HG03064 (cell line): ENCODE measurements at regions not wholly inside any gene's neighbourhood (a gene's known extent, or its start where the extent isn't known, plus 50 kb on each side); places are given as distances from the start of the nearest gene placed in this dataset.

Source experiments
- ATAC-seq: cut with Tn5 transposase; IDR thresholded peaks from one replicate; pipeline ENCODE4 v1.9.1; 2021; ENCODE audit warnings: low read depth; ENCODE audit not compliant: unreplicated experiment

DNA sequence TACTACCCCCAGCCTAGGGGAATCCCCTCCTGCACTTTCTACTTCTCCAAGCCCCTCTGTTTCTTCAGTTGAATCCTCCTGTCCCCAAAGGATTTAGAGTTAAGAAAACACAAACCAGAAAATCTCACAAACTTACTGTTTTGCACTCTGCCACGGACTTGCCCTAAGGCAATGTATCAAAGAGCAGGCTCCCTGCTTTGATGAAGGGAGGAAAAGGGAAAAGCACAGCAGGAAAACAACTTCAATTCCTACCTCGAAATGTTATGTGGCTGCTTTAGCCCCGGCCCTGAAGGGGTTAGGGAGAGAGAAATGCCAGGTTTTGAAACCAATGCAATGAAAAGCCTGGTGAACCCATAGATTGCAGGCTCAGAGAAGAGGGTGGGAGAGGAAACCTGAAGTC lies 254.7 kb downstream of the MAN2A1 start:
- no peak for ATAC-seq

DNA sequence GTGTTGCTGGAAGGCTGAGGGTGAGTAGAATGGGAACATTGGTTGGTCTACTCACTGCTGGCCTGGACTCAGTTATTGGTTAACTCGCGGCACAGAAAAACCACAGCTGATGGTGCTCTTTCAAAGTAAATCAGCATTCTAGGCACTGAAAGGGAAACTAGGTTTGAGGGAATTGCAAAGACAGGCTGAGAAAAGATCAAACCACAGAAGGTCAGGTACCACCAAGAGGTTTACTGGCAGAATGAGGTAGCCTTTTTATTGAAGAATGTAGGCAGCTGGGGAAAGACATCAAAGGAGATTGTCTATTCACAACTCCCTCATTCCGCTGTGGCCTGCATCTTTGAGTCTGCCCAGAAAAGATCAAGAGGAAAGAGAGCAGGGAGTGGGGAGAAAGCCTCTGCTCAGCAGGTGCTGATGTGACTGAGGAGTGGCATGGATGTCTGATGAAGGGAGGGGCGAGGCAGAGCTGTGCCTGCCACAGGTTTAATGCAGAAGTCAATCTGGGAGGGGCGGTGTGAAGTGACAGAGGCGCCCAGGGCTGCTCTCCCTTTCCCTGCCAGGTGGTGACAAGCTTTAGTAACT lies 255.5 kb downstream of the MAN2A1 start:
- ATAC-seq: peak; percentile 63

DNA sequence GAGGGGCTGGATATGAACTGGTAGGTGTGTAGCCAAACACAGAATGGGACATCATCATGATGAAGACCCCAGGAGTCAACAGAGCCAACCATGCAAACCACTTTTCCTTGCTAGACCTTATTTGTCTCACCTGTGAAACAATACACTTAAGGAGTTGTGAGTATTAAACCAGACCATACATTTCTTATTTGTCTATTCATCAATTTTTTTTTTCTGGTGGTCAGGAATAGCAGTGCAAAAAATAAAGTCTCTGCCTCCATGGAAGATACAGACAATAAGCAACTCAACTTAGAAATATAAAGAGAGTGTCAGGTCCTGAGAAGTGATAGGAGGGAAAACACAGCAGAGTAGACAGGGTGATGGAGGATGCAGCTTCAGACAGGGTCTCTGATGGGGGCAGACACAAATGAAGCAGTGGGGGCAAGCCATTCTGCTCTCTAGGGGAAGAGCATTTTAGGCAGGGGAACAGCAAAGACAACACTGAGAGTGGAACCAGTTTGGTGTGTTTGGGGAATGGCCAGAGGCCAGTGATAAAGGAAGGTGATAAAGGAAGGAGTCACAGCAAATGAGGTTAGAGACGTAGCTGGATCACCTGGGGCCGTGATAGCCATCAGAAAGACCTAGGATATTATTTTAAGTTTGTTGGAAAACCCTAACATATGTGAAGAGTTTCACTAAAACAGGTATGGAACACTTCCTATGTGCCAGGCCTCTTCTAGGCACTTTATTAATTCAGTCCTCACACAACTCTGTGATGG lies 256.2 kb downstream of the MAN2A1 start:
- no peak for ATAC-seq

DNA sequence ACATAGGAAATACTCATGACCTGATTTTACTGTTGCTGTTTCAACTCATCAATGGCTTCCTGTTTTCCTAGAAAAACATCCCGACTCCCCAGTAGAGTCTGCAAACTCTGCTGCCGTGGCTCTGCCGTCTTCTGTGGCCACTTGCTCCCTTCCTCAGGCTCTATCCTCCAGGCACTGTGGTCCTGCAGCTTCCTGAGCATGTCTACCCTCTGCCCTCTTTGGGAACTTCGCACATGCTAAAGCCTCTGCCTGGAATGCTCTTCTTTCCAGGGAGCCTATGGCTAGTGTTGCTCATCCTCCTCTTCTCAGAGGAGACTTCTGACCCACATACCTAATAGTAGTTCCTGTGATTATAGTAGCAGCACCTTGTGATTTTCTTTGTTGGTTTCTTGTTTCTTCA lies 256.9 kb downstream of the MAN2A1 start:
- ATAC-seq: no peak

DNA sequence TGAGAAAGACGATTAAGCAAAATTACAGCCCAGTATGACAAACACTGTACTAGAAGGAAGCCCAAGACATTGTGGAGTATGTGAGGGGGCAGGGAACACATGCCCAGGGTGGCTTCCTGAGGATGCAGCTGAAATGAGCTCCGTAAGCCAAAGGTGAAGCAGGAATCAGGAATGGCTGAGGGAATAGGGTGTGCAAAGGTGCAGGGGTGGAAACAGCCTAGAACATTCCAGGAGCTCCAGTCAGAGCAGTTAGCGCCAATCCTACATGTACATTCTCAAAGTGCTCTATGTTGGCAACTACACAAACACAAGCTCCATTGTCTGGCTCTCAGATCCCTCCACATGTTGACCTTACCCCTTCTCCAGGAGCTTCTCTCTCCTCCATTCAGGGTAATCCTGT lies 257.9 kb downstream of the MAN2A1 start:
- no peak for ATAC-seq

DNA sequence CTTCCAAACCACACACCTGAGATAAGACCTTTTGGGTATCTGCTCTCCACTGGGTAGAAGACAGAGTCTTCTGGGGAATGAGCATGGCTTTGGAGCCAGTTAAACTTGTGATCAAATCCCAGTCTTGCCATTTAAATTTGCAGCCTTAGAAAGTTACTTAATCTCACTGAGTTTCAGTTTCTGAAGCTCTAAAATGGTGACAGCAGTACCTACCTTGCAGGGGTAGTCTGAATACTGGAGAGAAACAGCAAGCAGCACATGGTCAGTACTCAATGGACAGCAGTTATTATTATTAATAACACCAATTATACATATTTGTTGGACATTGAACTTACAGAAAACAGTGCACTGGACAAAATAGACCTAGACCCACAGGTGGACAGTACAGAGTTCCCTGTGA lies 260.9 kb downstream of the MAN2A1 start:
- ATAC-seq: no peak

DNA sequence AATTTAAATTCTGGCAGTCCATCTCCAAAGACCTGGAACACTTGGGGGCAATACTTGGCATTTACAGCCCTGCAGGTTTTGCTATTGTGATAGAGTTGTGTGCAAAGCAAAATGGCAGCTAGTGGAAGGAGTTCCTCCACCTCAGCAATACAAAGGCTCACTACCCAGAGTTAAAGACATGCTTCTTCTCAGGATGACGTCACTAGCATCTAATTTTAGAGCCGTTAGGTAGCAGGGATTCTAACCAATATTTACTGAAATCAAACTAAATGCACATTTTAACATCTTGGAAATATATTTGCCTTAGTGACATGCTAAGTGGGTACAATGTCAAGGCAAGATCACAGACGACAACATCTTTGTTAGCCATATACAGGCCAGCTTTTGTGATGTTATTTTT lies 261.6 kb downstream of the MAN2A1 start:
- ATAC-seq: no peak

DNA sequence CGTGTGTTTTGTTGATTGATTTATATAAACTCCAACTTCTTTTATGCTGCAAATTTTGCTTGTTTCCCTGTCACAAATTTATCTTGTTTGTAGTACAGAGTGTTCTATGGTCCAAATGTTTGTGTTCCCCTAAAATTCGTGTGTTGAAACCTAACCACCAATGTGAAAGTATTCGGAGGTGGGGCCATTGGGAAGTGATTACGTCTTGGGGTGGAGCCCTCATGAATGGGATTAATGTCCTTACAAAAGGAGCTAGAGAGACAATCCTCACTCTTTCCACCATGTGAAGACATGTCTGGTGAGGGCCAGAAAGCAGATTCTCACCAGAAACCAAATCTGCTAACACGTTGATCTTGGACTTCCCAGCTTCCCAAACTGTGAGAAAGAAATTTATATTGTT lies 262.0 kb downstream of the MAN2A1 start:
- ATAC-seq: no peak

DNA sequence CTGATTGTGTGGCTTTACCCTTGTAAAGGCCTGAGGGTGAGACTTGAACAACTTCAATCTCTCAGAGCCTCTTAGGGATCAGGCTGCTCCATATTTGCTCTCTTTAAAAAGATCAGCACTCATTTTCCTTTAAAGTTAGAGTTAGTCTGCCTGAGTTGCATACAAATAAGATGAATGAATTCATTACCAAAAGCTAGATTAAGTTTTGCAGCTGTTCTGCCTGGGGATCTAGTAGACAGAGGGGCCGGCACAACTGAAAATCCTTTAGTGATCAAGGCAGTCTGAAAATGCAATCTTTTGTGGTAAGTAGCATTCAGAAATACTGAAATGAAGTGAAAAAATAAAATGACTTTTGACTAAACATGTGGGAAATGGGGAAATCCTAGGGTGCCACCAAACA lies 264.0 kb downstream of the MAN2A1 start:
- no peak for ATAC-seq

DNA sequence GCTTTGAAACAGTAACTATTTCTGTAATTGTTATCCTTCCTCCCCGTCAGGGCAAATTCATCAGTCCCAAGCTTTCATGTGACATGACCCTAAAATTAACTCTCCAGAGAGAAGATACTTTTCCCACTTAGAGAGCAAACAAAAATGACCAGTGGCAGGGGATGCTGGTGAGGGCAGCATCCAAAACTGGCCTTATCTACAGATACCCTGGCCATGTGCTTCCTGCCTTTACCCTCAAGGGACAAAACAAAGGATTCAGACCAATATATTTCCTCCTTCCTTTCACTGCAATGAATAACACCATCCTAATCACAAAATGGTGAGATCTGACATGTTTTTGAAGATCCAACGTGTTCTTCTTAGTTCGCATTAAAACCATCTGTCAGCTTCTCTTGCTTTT lies 267.2 kb downstream of the MAN2A1 start:
- ATAC-seq: no peak

DNA sequence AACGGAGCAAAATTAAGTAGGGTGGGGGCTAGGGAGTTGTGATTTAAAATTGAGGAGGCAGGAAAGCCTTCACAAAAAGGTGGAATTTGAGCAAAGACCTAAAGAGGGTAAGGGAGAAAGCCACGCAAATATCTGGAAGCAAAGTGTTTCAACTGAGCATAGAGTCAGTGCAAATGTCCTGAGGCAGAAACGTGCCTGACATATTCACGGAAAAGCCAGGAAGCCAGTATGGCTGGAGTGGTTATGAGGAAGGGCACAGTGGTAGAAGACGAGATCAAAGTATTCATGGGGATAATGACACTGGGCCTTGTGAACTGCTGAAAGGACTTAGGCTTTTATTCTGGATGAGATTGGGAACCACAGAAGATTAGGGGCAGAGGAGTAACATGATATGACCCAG lies 268.4 kb downstream of the MAN2A1 start:
- ATAC-seq: no peak

DNA sequence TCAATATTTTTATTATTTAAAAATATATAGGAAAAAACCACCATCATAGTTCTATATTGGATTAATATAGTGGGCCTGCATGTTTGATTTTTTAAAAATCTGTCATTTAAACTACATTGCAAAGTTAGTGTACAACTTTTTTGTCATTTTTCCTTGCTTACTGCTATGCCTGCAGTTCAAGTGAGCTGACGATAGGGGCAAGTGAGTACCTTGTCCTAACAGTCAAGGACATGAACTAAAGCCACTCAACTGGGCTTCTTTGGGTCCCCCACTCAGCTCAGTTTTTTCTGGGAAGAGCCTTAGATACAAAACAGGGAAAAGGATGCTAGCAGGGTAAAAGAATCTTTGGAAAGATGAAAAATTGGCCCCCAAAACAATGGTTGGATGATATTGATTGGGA lies 269.9 kb downstream of the MAN2A1 start:
- ATAC-seq: no peak

DNA sequence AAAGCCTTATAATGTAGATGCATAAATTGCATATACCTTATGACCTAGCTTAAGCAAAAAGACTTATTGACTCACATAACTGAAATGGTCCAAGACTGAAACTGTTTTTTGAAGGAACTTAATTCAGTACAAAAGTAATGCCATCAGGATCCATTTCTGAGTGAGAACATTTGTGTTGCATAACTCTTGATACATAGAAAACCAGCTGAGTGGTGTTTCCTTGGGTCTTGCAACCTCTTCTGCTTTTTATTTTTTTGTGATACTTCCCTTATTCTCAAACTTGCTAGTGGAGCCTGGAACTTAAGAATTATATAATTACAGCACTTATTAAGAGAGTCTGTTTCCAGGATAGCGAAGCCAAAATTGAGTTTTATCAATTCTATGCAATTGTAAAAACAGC lies 272.0 kb downstream of the MAN2A1 start:
- ATAC-seq: no peak

DNA sequence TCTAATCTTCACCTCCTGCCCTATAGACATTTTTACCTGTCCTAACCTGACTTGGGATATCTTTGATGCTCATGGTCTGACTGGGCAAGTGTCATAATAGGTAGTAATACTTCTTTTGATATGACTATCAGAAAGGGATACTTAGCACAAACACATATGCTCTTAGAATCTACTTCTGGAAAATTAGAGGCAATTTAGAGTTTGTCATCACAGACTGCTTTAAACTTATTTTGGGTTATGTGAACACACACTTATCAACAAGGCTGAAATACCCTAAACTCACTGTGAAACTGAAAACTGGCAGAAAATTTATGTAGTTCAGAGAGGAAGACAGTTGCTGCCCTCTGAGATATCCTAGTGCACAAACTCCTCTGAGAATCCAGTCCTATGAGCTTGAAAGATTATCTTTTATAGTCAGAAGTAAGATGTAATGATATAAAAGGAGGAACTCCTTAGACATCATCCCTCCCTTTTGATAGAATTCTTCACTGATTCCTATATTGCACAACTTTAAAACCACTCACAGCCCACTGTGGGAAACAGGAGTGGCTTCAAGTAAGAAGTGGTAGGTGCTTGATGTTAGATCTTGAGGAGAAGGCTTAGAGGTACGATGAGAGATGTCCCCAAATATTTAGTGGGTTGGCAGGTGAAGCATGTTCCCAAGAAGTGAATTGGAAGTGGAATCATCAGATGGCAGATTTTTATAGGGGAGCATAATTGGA lies 273.3 kb downstream of the MAN2A1 start:
- no peak for ATAC-seq

DNA sequence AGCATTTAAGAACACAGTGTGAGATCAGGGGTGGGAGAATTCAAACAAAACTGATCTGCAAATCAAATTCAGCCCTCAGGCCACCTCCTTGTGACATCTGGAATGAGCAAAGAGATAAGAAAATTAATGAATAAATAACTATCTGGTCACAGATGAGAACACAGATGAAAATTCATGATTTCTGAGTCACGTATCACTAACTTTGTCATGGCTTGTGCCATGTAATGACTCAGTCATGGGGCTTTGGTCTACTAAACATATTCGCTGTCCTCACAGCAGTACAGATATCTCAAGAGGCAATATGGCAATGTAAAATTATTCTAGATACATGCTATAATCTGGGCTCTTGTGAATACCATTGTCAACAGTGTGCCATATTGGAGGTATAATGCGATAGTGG lies 274.4 kb downstream of the MAN2A1 start:
- ATAC-seq: no peak

DNA sequence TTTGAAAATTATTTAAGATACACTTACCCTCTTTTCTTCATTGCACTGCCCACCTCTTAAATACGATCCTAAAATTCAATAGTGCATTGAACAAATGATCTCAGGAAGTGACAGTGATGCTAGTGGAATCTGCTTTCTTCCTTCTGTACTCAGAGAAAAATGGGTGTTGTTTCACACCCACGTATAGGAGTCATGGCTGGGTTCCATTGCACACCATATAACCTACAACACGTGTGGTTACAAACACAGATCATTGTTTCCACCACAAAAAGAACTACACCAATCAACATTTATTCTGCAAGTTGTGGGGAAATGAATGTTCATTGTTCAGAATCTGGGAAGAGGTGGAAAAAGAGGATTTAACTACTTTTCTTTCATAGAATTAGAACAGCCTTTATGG lies 275.9 kb downstream of the MAN2A1 start:
- ATAC-seq: no peak

DNA sequence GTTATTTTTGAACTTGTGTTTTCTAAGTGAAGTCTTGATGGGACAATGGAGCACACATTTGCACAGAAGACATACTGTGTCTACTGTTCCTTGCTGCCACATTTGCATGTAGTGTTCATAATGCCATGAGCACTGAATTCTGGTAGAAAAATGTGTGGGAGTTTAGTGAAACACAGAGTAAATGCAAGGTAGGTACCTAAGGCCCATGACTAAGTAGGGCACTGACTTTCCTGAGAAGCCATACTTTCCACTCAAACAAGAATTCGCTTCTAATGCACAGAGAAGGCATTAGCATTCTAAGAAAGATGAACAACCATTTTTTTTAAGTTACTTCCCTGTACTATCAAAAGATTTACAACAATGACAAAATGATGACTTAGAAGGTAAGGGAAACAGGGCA lies 282.2 kb downstream of the MAN2A1 start:
- no peak for ATAC-seq

DNA sequence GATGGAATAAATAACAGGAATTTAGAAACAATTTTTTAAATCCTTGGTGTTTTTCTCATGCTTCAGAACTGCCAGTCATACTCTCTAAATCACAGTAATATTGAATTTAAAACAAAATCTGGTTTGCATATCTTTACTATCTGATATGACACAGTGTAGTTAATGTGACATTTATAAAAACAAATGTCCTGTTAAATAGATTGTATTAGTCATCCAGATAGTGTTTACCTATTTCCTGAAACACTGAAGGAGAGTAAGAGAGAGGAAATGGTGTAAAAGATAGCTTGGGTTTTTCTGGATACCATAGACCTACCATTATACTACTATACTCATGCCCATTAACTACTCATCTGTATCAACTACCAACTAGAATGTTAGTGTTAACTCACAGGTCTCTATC lies 292.3 kb downstream of the MAN2A1 start:
- no peak for ATAC-seq

DNA sequence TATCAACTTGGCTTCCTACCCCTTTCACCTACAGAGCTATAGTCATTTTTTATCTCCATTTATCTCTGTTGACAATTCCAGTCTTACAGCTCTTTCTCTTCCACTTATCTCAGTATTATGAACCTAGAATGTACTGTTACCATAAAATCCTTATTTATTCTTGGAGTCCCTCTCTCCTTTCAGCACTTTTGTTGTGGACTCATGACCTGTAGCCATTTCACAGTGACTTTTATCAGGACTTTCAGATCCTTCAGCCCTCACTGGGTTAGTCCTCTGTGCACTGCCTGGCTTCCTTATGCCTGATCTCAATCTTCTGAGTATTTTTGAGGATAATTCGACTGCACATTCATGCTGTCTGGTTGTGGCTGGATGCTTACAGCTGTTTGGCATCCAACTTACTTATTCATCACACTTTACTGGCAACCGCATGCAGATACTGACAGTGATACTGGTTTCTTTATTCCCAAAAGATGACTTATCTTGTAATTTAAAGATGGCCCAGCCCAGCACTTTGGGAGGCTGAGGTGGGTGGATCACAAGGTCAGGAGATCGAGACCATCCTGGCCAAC lies 293.3 kb downstream of the MAN2A1 start:
- no peak for ATAC-seq

DNA sequence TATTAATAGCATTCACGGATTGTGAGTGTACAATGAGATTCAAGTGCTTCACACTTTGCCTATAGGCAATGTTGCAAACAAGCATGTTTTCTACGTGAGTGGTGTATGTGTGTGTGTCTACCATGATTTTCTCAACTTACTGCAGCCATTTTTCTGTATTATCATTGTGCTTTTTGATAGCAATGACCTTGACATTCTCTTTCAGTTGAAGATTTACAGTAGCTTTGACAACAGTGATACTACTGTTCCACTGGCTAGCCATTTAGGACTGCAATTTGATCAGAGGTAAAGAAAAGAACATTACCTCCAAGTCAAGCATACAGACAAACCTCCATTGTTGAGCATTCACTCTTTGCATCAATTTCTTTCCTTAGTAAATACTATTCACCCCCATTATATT lies 297.0 kb downstream of the MAN2A1 start:
- ATAC-seq: no peak

DNA sequence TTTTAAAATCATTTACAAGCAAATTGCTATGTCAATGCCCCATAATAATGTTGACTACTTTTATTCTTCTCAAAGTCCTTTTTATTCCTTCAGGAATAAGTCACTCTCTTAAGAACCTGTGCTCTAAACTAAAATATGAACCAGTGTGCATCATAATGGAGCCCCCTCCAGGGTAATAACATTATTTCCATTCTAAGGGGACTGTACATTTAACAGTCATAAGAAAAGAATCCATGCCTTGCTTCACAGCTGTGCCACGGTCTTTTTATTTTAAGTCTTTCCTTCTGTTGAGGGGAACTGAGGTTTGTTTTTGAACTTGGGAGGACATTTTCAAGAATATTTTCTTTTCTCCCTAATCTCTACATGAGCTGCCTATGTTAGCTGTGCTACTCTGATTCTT lies 297.6 kb downstream of the MAN2A1 start:
- ATAC-seq: no peak

DNA sequence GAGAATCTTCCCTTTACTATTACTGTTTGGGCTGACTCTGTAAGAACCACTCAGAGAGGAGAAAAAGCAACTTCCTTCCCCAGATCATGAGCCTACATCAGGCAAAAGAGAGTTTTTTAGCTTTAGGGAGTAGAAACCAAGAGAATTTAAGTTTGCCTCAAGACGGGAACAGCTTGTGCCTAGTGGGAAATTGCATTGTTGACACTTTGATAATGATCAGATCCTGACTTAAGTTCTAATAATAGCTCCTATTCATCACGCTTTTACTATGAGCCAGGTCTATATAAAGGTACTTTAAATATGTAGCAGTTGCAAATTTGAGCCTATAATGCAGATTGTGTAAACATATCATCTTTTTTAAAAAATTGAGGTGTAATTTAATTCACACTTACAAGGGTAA lies 298.2 kb downstream of the MAN2A1 start:
- ATAC-seq: no peak
